ENCODE measurements at regions not wholly inside any gene's neighbourhood (a gene's known extent, or its start where the extent isn't known, plus 50 kb on each side); places are given as distances from the start of the nearest gene placed in this dataset.

- TF ChIP-seq CTCF (IDR thresholded peaks at IDR 0.05): no peak
- TF ChIP-seq SIN3A (IDR thresholded peaks at IDR 0.05; ENCODE audit: borderline replicate concordance, insufficient read depth, low read depth, low read length): no peak
- TF ChIP-seq POLR2AphosphoS5 (IDR thresholded peaks at IDR 0.05; ENCODE audit: low read depth, low read length): no peak
Measured at GRCh38 chr3:102936511-102937045, 501.8 kb downstream of the ZPLD1 start.
